GM18502 (cell line): ENCODE measurements at regions not wholly inside any gene's neighbourhood (a gene's known extent, or its start where the extent isn't known, plus 50 kb on each side); places are given as distances from the start of the nearest gene placed in this dataset.
"Not testable (repeated sequence)": the region's sequence is repeated elsewhere in the genome, so short reads cannot be mapped to it uniquely, and the experiment has no call there.

Source experiments
- ATAC-seq: cut with Tn5 transposase; IDR thresholded peaks from one replicate; pipeline ENCODE4 v1.9.1; 2021; ENCODE audit warnings: mild to moderate bottlenecking; ENCODE audit not compliant: unreplicated experiment, poor library complexity

GRCh38 chr2:173463846-173464245 is 109.2 kb downstream of the CDCA7 start:
- no peak for ATAC-seq

GRCh38 chr2:173467751-173468150 is 113.1 kb downstream of the CDCA7 start:
- ATAC-seq = no peak

GRCh38 chr2:173468266-173468793 is 113.7 kb downstream of the CDCA7 start:
- ATAC-seq = no peak

- ATAC-seq = no peak
Observed at GRCh38 chr2:173472112-173472511, 117.4 kb downstream of the CDCA7 start.

GRCh38 chr2:173483137-173483536 is 128.5 kb downstream of the CDCA7 start:
- ATAC-seq = no peak

GRCh38 chr2:173488861-173489260 is 134.2 kb downstream of the CDCA7 start:
- ATAC-seq = no peak

- ATAC-seq = no peak
Observed at GRCh38 chr2:173491418-173491817, 136.7 kb downstream of the CDCA7 start.

- ATAC-seq = no peak
Observed at GRCh38 chr2:173493874-173494273, 139.2 kb downstream of the CDCA7 start.

- ATAC-seq = no peak
Observed at GRCh38 chr2:173496746-173497145, 142.1 kb downstream of the CDCA7 start.

- no peak for ATAC-seq
Observed at GRCh38 chr2:173500953-173501352, 146.3 kb downstream of the CDCA7 start.

- ATAC-seq = no peak
Observed at GRCh38 chr2:173502296-173502695, 147.6 kb downstream of the CDCA7 start.

- ATAC-seq = no peak
Observed at GRCh38 chr2:173511357-173511756, 156.7 kb downstream of the CDCA7 start.

- no peak for ATAC-seq
Observed at GRCh38 chr2:173511942-173512341, 157.3 kb downstream of the CDCA7 start.

GRCh38 chr2:173513107-173513727 is 158.5 kb downstream of the CDCA7 start:
- no peak for ATAC-seq

GRCh38 chr2:173520918-173521317 is 166.2 kb downstream of the CDCA7 start:
- no peak for ATAC-seq

- ATAC-seq = no peak
Observed at GRCh38 chr2:173521450-173522192, 166.9 kb downstream of the CDCA7 start.

- ATAC-seq = no peak
Observed at GRCh38 chr2:173523497-173523896, 168.8 kb downstream of the CDCA7 start.

- ATAC-seq = no peak
Observed at GRCh38 chr2:173524256-173524955, 169.7 kb downstream of the CDCA7 start.

- not testable (repeated sequence) for ATAC-seq
Observed at GRCh38 chr2:173532732-173533531, 178.3 kb downstream of the CDCA7 start.

- ATAC-seq = no peak
Observed at GRCh38 chr2:173537694-173538093, 183.0 kb downstream of the CDCA7 start.
